Common myeloid progenitor, CD34-positive (primary cell): ENCODE measurements at regions not wholly inside any gene's neighbourhood (a gene's known extent, or its start where the extent isn't known, plus 50 kb on each side); places are given as distances from the start of the nearest gene placed in this dataset.
A peak's percentile ranks its signal among the peaks of the same experiment; 100 is the strongest.

Experiments used
- CTCF ChIA-PET: fragments of 350-600 bp; sonication (Branson Sonifier 250); formaldehyde crosslinking; loops from one replicate; lab custom pipeline; 2021; ENCODE audit warnings: antibody characterized with exemption; lab: Charles Lee
- POLR2A ChIA-PET: fragments of 350-600 bp; sonication (Branson Sonifier 250); formaldehyde crosslinking; loops from one replicate; lab custom pipeline; 2021; ENCODE audit warnings: antibody characterized with exemption; lab: Charles Lee
- DNase-seq, 3 donors: peaks; one replicate each; pipeline versions ENCODE4 v3.0.0 to v3.0.0-alpha.2; 2013
- H3K27ac ChIP-seq, 2 experiments: 1 replicate in 1 of 2; 2 replicates in 1 of 2; pipeline ENCODE4 v1.7.0; 2013; ENCODE audit warnings: inconsistent platforms in 2 of 2, low read length in 2 of 2, mild to moderate bottlenecking in 2 of 2, low read depth in 1 of 2, moderate library complexity in 1 of 2; ENCODE audit not compliant: severe bottlenecking in 2 of 2, insufficient read depth in 1 of 2, poor library complexity in 1 of 2
- H3K27me3 ChIP-seq, 5 experiments: replicated peaks in 2 of 5; 1 replicate in 3 of 5; 2 replicates in 2 of 5; pipeline versions ENCODE4 v1.6.1 to v1.7.0; 2013; ENCODE audit warnings: low read length in 4 of 5, mild to moderate bottlenecking in 2 of 5, moderate library complexity in 2 of 5, inconsistent platforms in 1 of 5; ENCODE audit not compliant: insufficient read depth in 5 of 5, control insufficient read depth in 4 of 5
- H3K36me3 ChIP-seq, 4 experiments: 1 replicate in 2 of 4; 2 replicates in 2 of 4; pipeline versions ENCODE4 v1.6.1 to v1.7.0; 2013; ENCODE audit warnings: low read length in 3 of 4, control low read depth in 1 of 4, mild to moderate bottlenecking in 1 of 4; ENCODE audit not compliant: control insufficient read depth in 4 of 4, insufficient read depth in 4 of 4
- H3K4me1 ChIP-seq, 4 experiments: 1 replicate in 3 of 4; 2 replicates in 1 of 4; pipeline versions ENCODE4 v1.6.1 to v1.7.1; 2013; ENCODE audit warnings: low read length in 3 of 4, mild to moderate bottlenecking in 3 of 4, control low read depth in 1 of 4, inconsistent platforms in 1 of 4, moderate library complexity in 1 of 4; ENCODE audit not compliant: control insufficient read depth in 4 of 4, insufficient read depth in 4 of 4; ENCODE audit errors: control extremely low read depth in 1 of 4
- H3K4me3 ChIP-seq, 7 experiments: 1 replicate in 4 of 7; 2 replicates in 3 of 7; pipeline versions ENCODE4 v1.5.1 to v1.7.0; 2013; ENCODE audit warnings: mild to moderate bottlenecking in 7 of 7, low read length in 6 of 7, moderate library complexity in 6 of 7, inconsistent platforms in 2 of 7, low read depth in 2 of 7, control low read depth in 1 of 7; ENCODE audit not compliant: insufficient read depth in 4 of 7, control insufficient read depth in 1 of 7; ENCODE audit errors: extremely low read depth in 1 of 7
- H3K9me3 ChIP-seq, 5 experiments: 1 replicate in 4 of 5; 2 replicates in 1 of 5; pipeline versions ENCODE4 v1.6.1 to v1.7.1; 2013; ENCODE audit warnings: low read length in 4 of 5, mild to moderate bottlenecking in 2 of 5, inconsistent platforms in 1 of 5, low read depth in 1 of 5, moderate library complexity in 1 of 5; ENCODE audit not compliant: control insufficient read depth in 4 of 5, insufficient read depth in 2 of 5; ENCODE audit errors: control extremely low read depth in 1 of 5
- WGBS: methylation state at CpG from one replicate; pipeline ENCODE4 v1.1.5; 2013; ENCODE audit not compliant: insufficient coverage; 5-methylcytosine and 5-hydroxymethylcytosine counted together

- Histone ChIP-seq H3K9me3 (no peaks in the 10 kb centered on the region), H3K4me3 (no peak overlapping the region), H3K27ac (no peak overlapping the region), H3K27me3 (peaks cover 0 to 10% (median 4%) of the 10 kb centered on the region in 5 experiments), H3K4me1 (no peaks in the 10 kb centered on the region), H3K36me3 (no peaks in the 10 kb centered on the region)
- peak in 1 of 3 donors; percentile 11 for DNase-seq
- WGBS, result no CpG with 5 or more reads among the region's 1 CpG
- POLR2A ChIA-PET, result no interaction called here
- CTCF ChIA-PET, result no interaction called here
Observed at GRCh38 chr14:60590991-60591414, 58.3 kb downstream of the SIX1 start.
